Neural cell (in vitro differentiated cells): ENCODE measurements at regions not wholly inside any gene's neighbourhood (a gene's known extent, or its start where the extent isn't known, plus 50 kb on each side); places are given as distances from the start of the nearest gene placed in this dataset.

Experiments
- TF ChIP-seq, protein P1 (sequence below): IDR thresholded peaks from 2 replicates; pipeline ENCODE4 v1.6.1; 2012; ENCODE audit warnings: borderline replicate concordance
- TF ChIP-seq, protein P2 (sequence below): fragments of 450-650 bp; IDR thresholded peaks from 2 replicates; pipeline ENCODE4 v1.5.1; 2014; ENCODE audit warnings: antibody characterized with exemption, mild to moderate bottlenecking, moderate library complexity; ENCODE audit not compliant: poor library complexity, severe bottlenecking

DNA sequence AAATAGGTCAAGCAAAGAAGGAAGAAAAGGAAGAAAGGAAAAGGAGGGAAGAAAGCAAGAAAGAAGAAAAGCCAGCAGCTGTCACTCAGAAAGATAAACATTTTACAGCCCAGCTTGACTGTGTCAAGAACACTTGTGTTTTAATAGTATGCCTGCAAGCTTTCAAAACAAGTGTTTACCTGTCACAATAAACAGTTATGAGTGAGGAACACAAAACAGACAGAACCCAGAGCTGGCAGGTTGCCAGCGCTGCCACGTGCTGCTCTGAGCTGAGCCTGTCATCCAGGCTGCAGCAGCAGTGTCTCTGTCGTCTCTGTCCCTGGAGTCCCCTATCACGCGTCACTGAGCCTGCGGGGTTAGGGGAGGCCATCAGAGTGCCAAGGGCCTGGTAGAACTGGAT is 827.6 kb upstream of the AUTS2 start:
- TF ChIP-seq, protein P1, sequence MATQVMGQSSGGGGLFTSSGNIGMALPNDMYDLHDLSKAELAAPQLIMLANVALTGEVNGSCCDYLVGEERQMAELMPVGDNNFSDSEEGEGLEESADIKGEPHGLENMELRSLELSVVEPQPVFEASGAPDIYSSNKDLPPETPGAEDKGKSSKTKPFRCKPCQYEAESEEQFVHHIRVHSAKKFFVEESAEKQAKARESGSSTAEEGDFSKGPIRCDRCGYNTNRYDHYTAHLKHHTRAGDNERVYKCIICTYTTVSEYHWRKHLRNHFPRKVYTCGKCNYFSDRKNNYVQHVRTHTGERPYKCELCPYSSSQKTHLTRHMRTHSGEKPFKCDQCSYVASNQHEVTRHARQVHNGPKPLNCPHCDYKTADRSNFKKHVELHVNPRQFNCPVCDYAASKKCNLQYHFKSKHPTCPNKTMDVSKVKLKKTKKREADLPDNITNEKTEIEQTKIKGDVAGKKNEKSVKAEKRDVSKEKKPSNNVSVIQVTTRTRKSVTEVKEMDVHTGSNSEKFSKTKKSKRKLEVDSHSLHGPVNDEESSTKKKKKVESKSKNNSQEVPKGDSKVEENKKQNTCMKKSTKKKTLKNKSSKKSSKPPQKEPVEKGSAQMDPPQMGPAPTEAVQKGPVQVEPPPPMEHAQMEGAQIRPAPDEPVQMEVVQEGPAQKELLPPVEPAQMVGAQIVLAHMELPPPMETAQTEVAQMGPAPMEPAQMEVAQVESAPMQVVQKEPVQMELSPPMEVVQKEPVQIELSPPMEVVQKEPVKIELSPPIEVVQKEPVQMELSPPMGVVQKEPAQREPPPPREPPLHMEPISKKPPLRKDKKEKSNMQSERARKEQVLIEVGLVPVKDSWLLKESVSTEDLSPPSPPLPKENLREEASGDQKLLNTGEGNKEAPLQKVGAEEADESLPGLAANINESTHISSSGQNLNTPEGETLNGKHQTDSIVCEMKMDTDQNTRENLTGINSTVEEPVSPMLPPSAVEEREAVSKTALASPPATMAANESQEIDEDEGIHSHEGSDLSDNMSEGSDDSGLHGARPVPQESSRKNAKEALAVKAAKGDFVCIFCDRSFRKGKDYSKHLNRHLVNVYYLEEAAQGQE = no peak
- TF ChIP-seq, protein P2, sequence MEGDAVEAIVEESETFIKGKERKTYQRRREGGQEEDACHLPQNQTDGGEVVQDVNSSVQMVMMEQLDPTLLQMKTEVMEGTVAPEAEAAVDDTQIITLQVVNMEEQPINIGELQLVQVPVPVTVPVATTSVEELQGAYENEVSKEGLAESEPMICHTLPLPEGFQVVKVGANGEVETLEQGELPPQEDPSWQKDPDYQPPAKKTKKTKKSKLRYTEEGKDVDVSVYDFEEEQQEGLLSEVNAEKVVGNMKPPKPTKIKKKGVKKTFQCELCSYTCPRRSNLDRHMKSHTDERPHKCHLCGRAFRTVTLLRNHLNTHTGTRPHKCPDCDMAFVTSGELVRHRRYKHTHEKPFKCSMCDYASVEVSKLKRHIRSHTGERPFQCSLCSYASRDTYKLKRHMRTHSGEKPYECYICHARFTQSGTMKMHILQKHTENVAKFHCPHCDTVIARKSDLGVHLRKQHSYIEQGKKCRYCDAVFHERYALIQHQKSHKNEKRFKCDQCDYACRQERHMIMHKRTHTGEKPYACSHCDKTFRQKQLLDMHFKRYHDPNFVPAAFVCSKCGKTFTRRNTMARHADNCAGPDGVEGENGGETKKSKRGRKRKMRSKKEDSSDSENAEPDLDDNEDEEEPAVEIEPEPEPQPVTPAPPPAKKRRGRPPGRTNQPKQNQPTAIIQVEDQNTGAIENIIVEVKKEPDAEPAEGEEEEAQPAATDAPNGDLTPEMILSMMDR = no peak
